ENCODE measurements at regions not wholly inside any gene's neighbourhood (a gene's known extent, or its start where the extent isn't known, plus 50 kb on each side); places are given as distances from the start of the nearest gene placed in this dataset.

DNA sequence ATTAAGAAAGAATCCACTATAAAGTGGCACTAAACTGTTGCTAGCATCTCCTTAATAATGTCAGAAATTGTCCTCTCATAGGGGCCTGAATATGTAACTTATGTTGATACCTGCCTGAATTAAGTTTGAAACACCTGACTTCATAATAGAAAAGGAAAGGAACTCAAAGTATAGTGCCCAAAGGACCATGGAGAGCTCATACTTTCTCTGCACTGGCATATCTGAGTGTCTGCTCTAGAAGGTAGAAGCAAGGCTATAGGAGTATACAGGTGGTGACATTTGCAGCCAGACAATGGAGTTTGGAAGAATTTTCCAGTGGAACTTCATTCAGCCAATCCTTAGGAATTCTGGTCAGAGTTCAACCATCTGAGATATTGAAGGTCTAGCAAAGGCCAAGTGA lies 988.9 kb downstream of the RAB28 start:
- TF ChIP-seq EP300 (conservative IDR thresholded peaks at IDR 0.05; ENCODE audit: poor library complexity, severe bottlenecking) = no peak
- H3K27me3 ChIP-seq (ENCODE audit: insufficient read depth, low read depth, low read length) = no peaks in the 10 kb centered on the region
- H3K4me2 ChIP-seq (ENCODE audit: low read length) = no peak overlapping the region
- no peaks in the 10 kb centered on the region for H4K20me1 ChIP-seq (ENCODE audit: insufficient read depth)
- no peak overlapping the region for H3K9ac ChIP-seq (ENCODE audit: low read length)
- no peaks in the 10 kb centered on the region for H3K79me2 ChIP-seq (replicated peaks; ENCODE audit: insufficient read depth, low read length)
- no peaks in the 10 kb centered on the region for H3K9me3 ChIP-seq (ENCODE audit: low read length)
- no peaks in the 10 kb centered on the region for H3K9me2 ChIP-seq (ENCODE audit: insufficient read depth, low read length)
- H3K4me3 ChIP-seq (ENCODE audit: low read length) = no peak overlapping the region
- no peaks in the 10 kb centered on the region for H3K36me3 ChIP-seq (ENCODE audit: insufficient read depth, low read length)
- no peak overlapping the region for H2AFZ ChIP-seq (ENCODE audit: low read depth, low read length)
- no peak overlapping the region for H3K27ac ChIP-seq (ENCODE audit: low read length)
- no peaks in the 10 kb centered on the region for H3F3A ChIP-seq (ENCODE audit: insufficient read depth, low read length, poor library complexity, severe bottlenecking)

DNA sequence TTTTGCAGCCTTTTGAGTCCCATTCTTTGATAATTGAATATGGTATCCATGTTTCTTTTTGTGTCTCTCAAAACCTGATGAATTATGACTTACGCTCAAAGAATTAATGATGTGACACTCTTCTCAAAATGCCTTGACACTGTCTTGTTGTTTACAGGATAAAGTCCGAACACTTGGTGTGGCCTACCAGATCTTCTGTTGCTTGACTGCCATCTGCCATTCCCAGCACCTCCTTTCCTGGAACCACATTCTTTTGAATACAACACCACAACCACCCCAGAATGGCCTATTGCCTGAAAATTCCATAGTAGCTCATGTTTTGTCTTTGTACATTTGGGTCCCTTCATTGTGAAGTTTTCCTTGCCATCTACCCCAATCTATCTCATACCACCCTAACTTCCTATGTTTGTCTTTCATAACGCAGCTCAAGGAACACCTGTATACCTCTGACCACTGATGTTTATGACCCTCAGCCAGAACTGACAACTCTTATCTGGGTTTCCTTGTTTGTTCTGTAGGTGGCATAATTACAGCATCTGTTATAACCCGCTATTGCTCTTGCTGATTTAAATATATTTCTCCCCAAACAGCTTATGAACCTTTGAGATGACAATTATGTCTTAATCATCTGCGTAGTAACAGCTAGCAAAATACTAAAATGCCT lies 991.3 kb downstream of the RAB28 start:
- H3K4me3 ChIP-seq (ENCODE audit: low read length) = no peak overlapping the region
- no peak overlapping the region for H3K4me2 ChIP-seq (ENCODE audit: low read length)
- no peak for TF ChIP-seq CTCF (IDR thresholded peaks at IDR 0.05; ENCODE audit: poor library complexity, severe bottlenecking)
- no peak for TF ChIP-seq REST (IDR thresholded peaks at IDR 0.05; ENCODE audit: borderline replicate concordance)
- no peak for TF ChIP-seq RAD21 (conservative IDR thresholded peaks at IDR 0.05)
- TF ChIP-seq TAF1 (IDR thresholded peaks at IDR 0.05; ENCODE audit: low read depth) = no peak
- no peak for TF ChIP-seq SMC3 (conservative IDR thresholded peaks at IDR 0.05; ENCODE audit: poor library complexity)
- no peak for TF ChIP-seq EP300 (conservative IDR thresholded peaks at IDR 0.05; ENCODE audit: poor library complexity, severe bottlenecking)
- TF ChIP-seq MXI1 (conservative IDR thresholded peaks at IDR 0.05; ENCODE audit: poor library complexity, severe bottlenecking) = no peak
- no peak for TF ChIP-seq POLR2AphosphoS5 (IDR thresholded peaks at IDR 0.05)
- TF ChIP-seq EZH2 (IDR thresholded peaks at IDR 0.05; ENCODE audit: borderline replicate concordance, insufficient read depth, low read length, poor library complexity, severe bottlenecking) = no peak
- H3K79me2 ChIP-seq (replicated peaks; ENCODE audit: insufficient read depth, low read length) = no peaks in the 10 kb centered on the region
- H3K9ac ChIP-seq (ENCODE audit: low read length) = no peak overlapping the region
- H3F3A ChIP-seq (ENCODE audit: insufficient read depth, low read length, poor library complexity, severe bottlenecking) = no peaks in the 10 kb centered on the region
- no peaks in the 10 kb centered on the region for H3K9me2 ChIP-seq (ENCODE audit: insufficient read depth, low read length)
- H2AFZ ChIP-seq (ENCODE audit: low read depth, low read length) = no peak overlapping the region
- H3K27ac ChIP-seq (ENCODE audit: low read length) = no peak overlapping the region
- no peaks in the 10 kb centered on the region for H4K20me1 ChIP-seq (ENCODE audit: insufficient read depth)
- no peaks in the 10 kb centered on the region for H3K27me3 ChIP-seq (ENCODE audit: insufficient read depth, low read depth, low read length)
- H3K36me3 ChIP-seq (ENCODE audit: insufficient read depth, low read length) = no peaks in the 10 kb centered on the region
- no peaks in the 10 kb centered on the region for H3K9me3 ChIP-seq (ENCODE audit: low read length)
